WI38 (cell line): ENCODE measurements at regions not wholly inside any gene's neighbourhood (a gene's known extent, or its start where the extent isn't known, plus 50 kb on each side); places are given as distances from the start of the nearest gene placed in this dataset.

ENCODE experiments used
- H3K4me3 ChIP-seq: 2 replicates; pipeline ENCODE4 v1.5.1; 2011; ENCODE audit warnings: low read depth, mild to moderate bottlenecking, control low read depth, low read length
- CTCF ChIP-seq: IDR thresholded peaks from 2 replicates; pipeline ENCODE4 v1.5.1; 2012; ENCODE audit warnings: low read depth, mild to moderate bottlenecking, control low read depth, low read length

- no peak overlapping the region for H3K4me3 ChIP-seq
Measured at GRCh38 chr12:86799616-86800015, 543.4 kb upstream of the MGAT4C start.

GRCh38 chr12:86796550-86796949 lies 540.4 kb upstream of the MGAT4C start:
- TF ChIP-seq CTCF = no peak
- H3K4me3 ChIP-seq = no peak overlapping the region

More at GRCh38 chr12:86799616-86800015, 543.4 kb upstream of the MGAT4C start:
- no peak for TF ChIP-seq CTCF

GRCh38 chr12:86788661-86789060 lies 532.5 kb upstream of the MGAT4C start:
- TF ChIP-seq CTCF = no peak
- no peak overlapping the region for H3K4me3 ChIP-seq

GRCh38 chr12:86787419-86787818 lies 531.2 kb upstream of the MGAT4C start:
- no peak overlapping the region for H3K4me3 ChIP-seq
- no peak for TF ChIP-seq CTCF

GRCh38 chr12:86777325-86777724 lies 521.1 kb upstream of the MGAT4C start:
- no peak overlapping the region for H3K4me3 ChIP-seq
- TF ChIP-seq CTCF = no peak

GRCh38 chr12:86774841-86775388 lies 518.7 kb upstream of the MGAT4C start:
- H3K4me3 ChIP-seq = no peak overlapping the region
- no peak for TF ChIP-seq CTCF

GRCh38 chr12:86772696-86773095 lies 516.5 kb upstream of the MGAT4C start:
- TF ChIP-seq CTCF = no peak
- no peak overlapping the region for H3K4me3 ChIP-seq
